ENCODE measurements at regions not wholly inside any gene's neighbourhood (a gene's known extent, or its start where the extent isn't known, plus 50 kb on each side); places are given as distances from the start of the nearest gene placed in this dataset.

GRCh38 chr19:27776524-27776923, 1436.4 kb downstream of the UQCRFS1 start:
- no peaks in the 10 kb centered on the region for H3K27me3 ChIP-seq
- no peak overlapping the region for H3K4me3 ChIP-seq
- H3K4me1 ChIP-seq: no peaks in the 10 kb centered on the region
- H3K9ac ChIP-seq (ENCODE audit: low read depth in 2 of 2, low read length in 2 of 2): no peak overlapping the region
- no peaks in the 10 kb centered on the region for H3K36me3 ChIP-seq
- intact Hi-C loops (cut with DNase I): no loop called here
- no peak for TF ChIP-seq CTCF (IDR thresholded peaks at IDR 0.05)
- no peak overlapping the region for H3K27ac ChIP-seq
- no peaks in the 10 kb centered on the region for H3K9me3 ChIP-seq
- DNase-seq: no peak

GRCh38 chr19:27776020-27776419, 1436.9 kb downstream of the UQCRFS1 start:
- Histone ChIP-seq H3K27ac (no peak overlapping the region), H3K36me3 (no peaks in the 10 kb centered on the region), H3K9me3 (no peaks in the 10 kb centered on the region), H3K9ac (ENCODE audit: low read depth in 2 of 2, low read length in 2 of 2) (no peak overlapping the region), H3K4me3 (no peak overlapping the region), H3K4me1 (no peaks in the 10 kb centered on the region), H3K27me3 (no peaks in the 10 kb centered on the region)
- no peak for TF ChIP-seq CTCF (IDR thresholded peaks at IDR 0.05)
- DNase-seq: no peak
- intact Hi-C loops (cut with DNase I): no loop called here

- DNase-seq: no peak
- H3K27me3 ChIP-seq: no peaks in the 10 kb centered on the region
- H3K9me3 ChIP-seq: no peaks in the 10 kb centered on the region
- no peak for TF ChIP-seq CTCF (IDR thresholded peaks at IDR 0.05)
- H3K9ac ChIP-seq (ENCODE audit: low read depth in 2 of 2, low read length in 2 of 2): no peak overlapping the region
- H3K27ac ChIP-seq: no peak overlapping the region
- no peak overlapping the region for H3K4me3 ChIP-seq
- intact Hi-C loops (cut with DNase I): no loop called here
- no peaks in the 10 kb centered on the region for H3K4me1 ChIP-seq
- no peaks in the 10 kb centered on the region for H3K36me3 ChIP-seq
Measured at GRCh38 chr19:27775395-27775794, 1437.6 kb downstream of the UQCRFS1 start.

GRCh38 chr19:27774827-27775226, 1438.1 kb downstream of the UQCRFS1 start:
- intact Hi-C loops (cut with DNase I): no loop called here
- Histone ChIP-seq H3K9me3 (no peaks in the 10 kb centered on the region), H3K27ac (no peak overlapping the region), H3K9ac (ENCODE audit: low read depth in 2 of 2, low read length in 2 of 2) (no peak overlapping the region), H3K4me3 (no peak overlapping the region), H3K27me3 (no peaks in the 10 kb centered on the region), H3K36me3 (no peaks in the 10 kb centered on the region), H3K4me1 (no peaks in the 10 kb centered on the region)
- no peak for DNase-seq
- no peak for TF ChIP-seq CTCF (IDR thresholded peaks at IDR 0.05)

- no peaks in the 10 kb centered on the region for H3K36me3 ChIP-seq
- DNase-seq: no peak
- H3K27me3 ChIP-seq: no peaks in the 10 kb centered on the region
- no peak overlapping the region for H3K9ac ChIP-seq (ENCODE audit: low read depth in 2 of 2, low read length in 2 of 2)
- TF ChIP-seq CTCF (IDR thresholded peaks at IDR 0.05): no peak
- no peak overlapping the region for H3K27ac ChIP-seq
- no peaks in the 10 kb centered on the region for H3K4me1 ChIP-seq
- intact Hi-C loops (cut with DNase I): no loop called here
- H3K9me3 ChIP-seq: no peaks in the 10 kb centered on the region
- H3K4me3 ChIP-seq: no peak overlapping the region
Measured at GRCh38 chr19:27774337-27774736, 1438.6 kb downstream of the UQCRFS1 start.
